Neuronal stem cell (in vitro differentiated cells): ENCODE measurements at regions not wholly inside any gene's neighbourhood (a gene's known extent, or its start where the extent isn't known, plus 50 kb on each side); places are given as distances from the start of the nearest gene placed in this dataset.

Source experiments
- DNase-seq: peaks from one replicate; pipeline ENCODE4 v3.0.0-alpha.2; 2013; ENCODE audit warnings: low spot score
- H2AFZ ChIP-seq: one replicate; pipeline ENCODE4 v1.6.1; 2013; ENCODE audit warnings: mild to moderate bottlenecking, low read length, inconsistent platforms
- H2AK5ac ChIP-seq: 2 replicates; pipeline ENCODE4 v1.6.1; 2013; ENCODE audit warnings: low read depth, mild to moderate bottlenecking, inconsistent platforms, low read length, moderate library complexity, mixed read lengths
- H2BK120ac ChIP-seq: 2 replicates; pipeline ENCODE4 v1.6.1; 2013; ENCODE audit warnings: low read depth, mild to moderate bottlenecking, inconsistent platforms, low read length, moderate library complexity, mixed read lengths
- H2BK12ac ChIP-seq: one replicate; pipeline ENCODE4 v1.6.1; 2013; ENCODE audit warnings: low read length, inconsistent platforms
- H2BK15ac ChIP-seq: 2 replicates; pipeline ENCODE4 v1.6.1; 2013; ENCODE audit warnings: mild to moderate bottlenecking, low read length, inconsistent platforms, mixed read lengths
- H2BK5ac ChIP-seq: one replicate; pipeline ENCODE4 v1.6.1; 2013; ENCODE audit warnings: inconsistent platforms, mild to moderate bottlenecking, low read length, moderate library complexity
- H3K14ac ChIP-seq: one replicate; pipeline ENCODE4 v1.6.1; 2013; ENCODE audit warnings: low read length, inconsistent platforms
- H3K18ac ChIP-seq: 2 replicates; pipeline ENCODE4 v1.6.1; 2013; ENCODE audit warnings: low read length, inconsistent platforms
- H3K23ac ChIP-seq: 2 replicates; pipeline ENCODE4 v1.6.1; 2013; ENCODE audit warnings: low read depth, mild to moderate bottlenecking, mixed read lengths, low read length, inconsistent platforms; ENCODE audit not compliant: poor library complexity
- H3K27ac ChIP-seq: replicated peaks from 3 replicates; pipeline ENCODE4 v1.5.1; 2013; ENCODE audit warnings: low read length, inconsistent platforms
- H3K27me3 ChIP-seq, 3 experiments: 2 replicates each; pipeline ENCODE4 v1.6.1; 2013; ENCODE audit warnings: low read length in 3 of 3, mild to moderate bottlenecking in 2 of 3, inconsistent platforms in 1 of 3, low read depth in 1 of 3, mixed read lengths in 1 of 3, moderate library complexity in 1 of 3; ENCODE audit not compliant: control insufficient read depth in 3 of 3, insufficient read depth in 3 of 3
- H3K36me3 ChIP-seq, 2 donors: replicated peaks in 1 of 2; 2 replicates each; pipeline ENCODE4 v1.6.1; 2013; ENCODE audit warnings: low read length in 2 of 2; ENCODE audit not compliant: control insufficient read depth in 2 of 2, insufficient read depth in 2 of 2
- H3K4ac ChIP-seq: 2 replicates; pipeline ENCODE4 v1.6.1; 2013; ENCODE audit warnings: inconsistent platforms, mild to moderate bottlenecking, low read length, moderate library complexity
- H3K4me1 ChIP-seq, 2 donors: 1 replicate in 1 of 2; 2 replicates in 1 of 2; pipeline ENCODE4 v1.6.1; 2013; ENCODE audit warnings: low read length in 2 of 2, low read depth in 1 of 2; ENCODE audit not compliant: control insufficient read depth in 2 of 2, insufficient read depth in 1 of 2
- H3K4me2 ChIP-seq: one replicate; pipeline ENCODE4 v1.6.1; 2013; ENCODE audit warnings: mild to moderate bottlenecking, low read length, inconsistent platforms; ENCODE audit not compliant: insufficient read depth, poor library complexity, severe bottlenecking
- H3K4me3 ChIP-seq, 2 donors: 2 replicates each; pipeline ENCODE4 v1.5.1; 2013; ENCODE audit warnings: low read length in 2 of 2, mild to moderate bottlenecking in 2 of 2, inconsistent platforms in 1 of 2, moderate library complexity in 1 of 2
- H3K79me1 ChIP-seq: one replicate; pipeline ENCODE4 v1.6.1; 2013; ENCODE audit warnings: low read depth, mild to moderate bottlenecking, inconsistent platforms, low read length, moderate library complexity
- H3K9ac ChIP-seq: one replicate; pipeline ENCODE4 v1.6.1; 2013; ENCODE audit warnings: mild to moderate bottlenecking, low read depth, low read length, inconsistent platforms; ENCODE audit not compliant: poor library complexity
- H3K9me3 ChIP-seq, 2 donors: replicated peaks in 1 of 2; 2 replicates each; pipeline versions ENCODE3 to v1.6.1; 2013; ENCODE audit warnings: low read length in 2 of 2, mild to moderate bottlenecking in 2 of 2, inconsistent platforms in 1 of 2, low read depth in 1 of 2, mixed read lengths in 1 of 2, moderate library complexity in 1 of 2; ENCODE audit not compliant: control insufficient read depth in 2 of 2, insufficient read depth in 1 of 2
- H4K8ac ChIP-seq: one replicate; pipeline ENCODE4 v1.6.1; 2013; ENCODE audit warnings: low read depth, mild to moderate bottlenecking, inconsistent platforms, low read length, moderate library complexity
- H4K91ac ChIP-seq: one replicate; pipeline ENCODE4 v1.6.1; 2013; ENCODE audit warnings: low read length, low read depth, mild to moderate bottlenecking, inconsistent platforms; ENCODE audit not compliant: poor library complexity
- WGBS, 2 donors: extraction: QIAGEN DNeasy Blood & Tissue Kit; methylation state at CpG; one replicate each; pipeline ENCODE4 v1.1.7; 2013; ENCODE audit warnings: missing lambda C conversion rate in 2 of 2, mixed read lengths in 1 of 2; ENCODE audit not compliant: insufficient read length in 2 of 2, insufficient replicate concordance in 1 of 2; ENCODE audit errors: extremely low coverage in 2 of 2; 5-methylcytosine and 5-hydroxymethylcytosine counted together

DNA sequence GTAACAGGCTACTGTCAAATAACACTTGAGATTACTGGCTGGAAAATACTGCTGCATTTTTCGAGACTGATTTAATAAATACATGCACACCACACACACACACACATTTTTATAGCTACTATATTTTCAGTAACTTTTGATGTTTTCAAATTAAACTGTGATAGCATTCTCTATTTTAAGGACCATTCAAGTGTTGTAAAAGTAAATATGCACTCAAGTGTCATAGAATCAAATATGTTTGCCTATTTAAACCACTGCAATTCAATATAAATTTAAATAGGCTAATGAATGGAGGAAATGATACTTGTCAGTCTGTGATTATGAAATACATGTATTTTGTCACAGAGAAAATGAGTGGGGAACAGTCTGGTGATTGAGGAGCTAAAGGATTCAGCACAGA lies 86.7 kb upstream of the TUBA3C start:
- Histone ChIP-seq H3K4me1 (no peaks in the 10 kb centered on the region), H3K36me3 (no peaks in the 10 kb centered on the region), H3K4ac (no peak overlapping the region), H2AK5ac (no peak overlapping the region), H2BK120ac (no peak overlapping the region), H2BK15ac (no peak overlapping the region), H2BK12ac (no peak overlapping the region), H3K14ac (no peak overlapping the region), H3K9me3 (peaks cover 0 to 20% of the 10 kb centered on the region in 2 donors), H3K79me1 (no peaks in the 10 kb centered on the region), H3K27ac (no peak overlapping the region), H4K91ac (no peak overlapping the region), H3K4me3 (no peak overlapping the region), H3K27me3 (peaks cover 0 to 1% (median 0%) of the 10 kb centered on the region in 3 experiments), H3K23ac (no peak overlapping the region), H3K9ac (no peak overlapping the region), H3K18ac (no peak overlapping the region), H2BK5ac (no peak overlapping the region), H3K4me2 (no peak overlapping the region), H2AFZ (no peak overlapping the region), H4K8ac (no peak overlapping the region)
- DNase-seq: no peak
- WGBS, 2 donors: no CpG with 5 or more reads among the region's 1 CpG

DNA sequence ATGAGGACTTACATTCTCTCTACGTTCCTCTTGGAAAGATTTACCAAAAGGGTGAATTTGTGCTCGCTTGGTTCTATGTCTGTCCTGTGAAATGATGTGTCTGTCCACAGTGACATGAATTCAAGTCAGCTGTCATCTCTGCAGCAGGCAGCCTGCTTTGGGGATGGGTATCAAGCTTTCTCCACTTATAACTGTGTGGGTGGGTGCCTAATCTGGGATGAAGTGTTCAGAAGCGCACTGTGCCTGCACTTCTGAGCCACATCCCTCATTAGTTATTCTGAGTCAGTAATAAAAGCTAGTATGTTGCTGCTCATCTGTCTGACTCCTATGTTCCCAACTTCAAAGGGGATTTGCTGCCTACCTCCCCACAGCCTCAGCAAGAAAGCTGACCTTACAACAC lies 86.1 kb upstream of the TUBA3C start:
- Histone ChIP-seq H3K9me3 (peaks cover 0 to 22% of the 10 kb centered on the region in 2 donors), H4K8ac (no peak overlapping the region), H2BK5ac (no peak overlapping the region), H3K4me3 (no peak overlapping the region), H3K4ac (no peak overlapping the region), H3K9ac (no peak overlapping the region), H3K4me2 (no peak overlapping the region), H3K4me1 (no peaks in the 10 kb centered on the region), H2BK120ac (no peak overlapping the region), H4K91ac (no peak overlapping the region), H3K14ac (no peak overlapping the region), H3K27ac (no peak overlapping the region), H2AFZ (no peak overlapping the region), H2BK15ac (no peak overlapping the region), H2AK5ac (no peak overlapping the region), H3K36me3 (no peaks in the 10 kb centered on the region), H2BK12ac (no peak overlapping the region), H3K23ac (no peak overlapping the region), H3K27me3 (peaks cover 0 to 1% (median 0%) of the 10 kb centered on the region in 3 experiments), H3K18ac (no peak overlapping the region), H3K79me1 (no peaks in the 10 kb centered on the region)
- no peak for DNase-seq
- no CpG with 5 or more reads among the region's 3 CpGs for WGBS, 2 donors

DNA sequence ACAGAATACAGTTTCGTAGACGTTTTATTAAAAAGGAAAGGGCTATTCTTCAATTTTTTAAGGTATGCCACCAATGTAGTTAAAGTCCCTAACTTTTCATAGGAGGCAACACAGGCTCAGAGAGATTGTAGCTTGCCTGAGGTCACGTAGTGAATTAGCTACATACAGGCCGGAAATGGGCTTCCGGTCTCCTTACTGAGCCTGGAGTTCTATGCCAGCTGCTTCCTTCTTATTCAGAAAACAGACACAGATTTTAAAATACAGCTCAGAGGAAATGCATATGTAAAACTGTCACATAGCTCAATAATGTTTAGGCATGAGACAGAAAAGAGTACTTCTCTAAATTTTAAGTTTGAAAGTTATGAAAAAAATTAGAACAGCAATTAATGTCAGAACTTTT lies 85.4 kb upstream of the TUBA3C start:
- H2BK12ac ChIP-seq: no peak overlapping the region
- no peak overlapping the region for H3K9ac ChIP-seq
- no peak overlapping the region for H2BK120ac ChIP-seq
- H2AK5ac ChIP-seq: no peak overlapping the region
- peaks cover 0 to 1% (median 0%) of the 10 kb centered on the region in 3 experiments for H3K27me3 ChIP-seq
- no peak overlapping the region for H3K4me2 ChIP-seq
- no peak overlapping the region for H3K4me3 ChIP-seq
- H3K27ac ChIP-seq: no peak overlapping the region
- H3K23ac ChIP-seq: no peak overlapping the region
- no CpG with 5 or more reads among the region's 5 CpGs for WGBS, 2 donors
- no peak overlapping the region for H3K14ac ChIP-seq
- H2BK5ac ChIP-seq: no peak overlapping the region
- no peak for DNase-seq
- H3K79me1 ChIP-seq: no peaks in the 10 kb centered on the region
- H2BK15ac ChIP-seq: no peak overlapping the region
- H3K36me3 ChIP-seq: no peaks in the 10 kb centered on the region
- H4K91ac ChIP-seq: no peak overlapping the region
- H3K4ac ChIP-seq: no peak overlapping the region
- no peak overlapping the region for H3K18ac ChIP-seq
- no peak overlapping the region for H2AFZ ChIP-seq
- H4K8ac ChIP-seq: no peak overlapping the region
- peaks cover 0 to 22% of the 10 kb centered on the region in 2 donors for H3K9me3 ChIP-seq
- no peaks in the 10 kb centered on the region for H3K4me1 ChIP-seq

DNA sequence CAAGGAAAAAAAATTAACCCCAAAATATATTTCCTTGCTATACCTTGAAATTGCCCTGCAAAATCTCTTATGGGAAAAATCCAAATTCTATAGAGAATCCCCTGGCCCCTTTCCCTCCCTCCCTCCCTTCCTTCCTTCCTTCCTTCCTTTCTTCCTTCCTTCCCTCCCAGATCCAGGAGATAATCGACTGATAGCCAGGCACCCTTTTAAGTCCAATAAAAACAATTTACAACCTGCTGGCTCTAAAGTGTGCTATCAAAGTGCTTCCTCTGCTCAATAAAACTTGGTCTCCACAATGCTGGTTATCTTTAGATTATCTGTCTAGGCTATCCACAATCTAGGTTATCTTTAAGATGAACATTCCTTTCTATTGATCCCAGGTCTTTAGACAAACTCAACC lies 83.1 kb upstream of the TUBA3C start:
- no peak overlapping the region for H2BK12ac ChIP-seq
- no peak overlapping the region for H2AK5ac ChIP-seq
- H3K9ac ChIP-seq: no peak overlapping the region
- H3K36me3 ChIP-seq: no peaks in the 10 kb centered on the region
- no peak overlapping the region for H2BK5ac ChIP-seq
- no peak overlapping the region for H4K91ac ChIP-seq
- no peak overlapping the region for H3K27ac ChIP-seq
- no peak overlapping the region for H3K14ac ChIP-seq
- H3K18ac ChIP-seq: no peak overlapping the region
- no peak overlapping the region for H3K23ac ChIP-seq
- H3K4me2 ChIP-seq: no peak overlapping the region
- H3K4me3 ChIP-seq: no peak overlapping the region
- H3K4me1 ChIP-seq: no peaks in the 10 kb centered on the region
- peaks cover 0 to 1% (median 0%) of the 10 kb centered on the region in 3 experiments for H3K27me3 ChIP-seq
- H3K9me3 ChIP-seq: peaks cover 0 to 22% of the 10 kb centered on the region in 2 donors
- DNase-seq: no peak
- H2AFZ ChIP-seq: no peak overlapping the region
- no peaks in the 10 kb centered on the region for H3K79me1 ChIP-seq
- H2BK15ac ChIP-seq: no peak overlapping the region
- WGBS, 2 donors: no CpG with 5 or more reads among the region's 1 CpG
- no peak overlapping the region for H2BK120ac ChIP-seq
- no peak overlapping the region for H3K4ac ChIP-seq
- no peak overlapping the region for H4K8ac ChIP-seq
